ENCODE measurements at regions not wholly inside any gene's neighbourhood (a gene's known extent, or its start where the extent isn't known, plus 50 kb on each side); places are given as distances from the start of the nearest gene placed in this dataset.
A peak's percentile ranks its signal among the peaks of the same experiment; 100 is the strongest.

DNA sequence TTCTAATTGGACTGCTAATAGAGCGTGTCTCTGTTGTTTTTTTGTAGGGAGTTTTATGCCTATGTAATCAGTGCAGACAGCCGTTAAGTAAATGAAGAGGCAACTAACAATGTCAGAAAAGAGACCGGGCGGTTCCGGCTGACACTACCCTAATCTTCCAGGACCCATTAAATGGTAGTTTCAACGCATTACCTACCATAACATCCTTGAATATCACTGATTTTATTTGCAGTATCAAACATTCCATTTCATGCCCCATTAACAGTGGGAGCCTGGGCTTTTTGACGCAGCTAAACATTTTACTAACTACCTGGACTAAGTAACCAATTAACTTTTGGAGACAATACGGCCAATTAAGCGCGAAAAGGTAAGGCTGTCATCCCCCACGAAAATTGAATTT lies 832.9 kb upstream of the NR2F2 start:
- H3K4me1 ChIP-seq (ENCODE audit: insufficient read depth), result no peaks in the 10 kb centered on the region
- no peaks in the 10 kb centered on the region for H3K36me3 ChIP-seq (ENCODE audit: insufficient read depth)
- peak overlapping the region; percentile 20; the same call in 1 of the 2 replicates for H2AFZ ChIP-seq
- Mint-ChIP-seq H3K27ac (no peak overlapping the region), H3K36me3 (ENCODE audit: low read depth) (no peaks in the 10 kb centered on the region), H3K4me1 (peaks cover 9% of the 10 kb centered on the region; the same call in 1 of the 3 replicates), H3K27me3 (ENCODE audit: insufficient read depth, low read depth, poor library complexity) (peaks cover 3% of the 10 kb centered on the region), H3K9me3 (no peaks in the 10 kb centered on the region), H3K4me3 (no peak overlapping the region)
- no peaks in the 10 kb centered on the region for H3K27me3 ChIP-seq (ENCODE audit: insufficient read depth)
- H3K27ac ChIP-seq (ENCODE audit: low read depth), result no peak overlapping the region
- H3F3A ChIP-seq (replicated peaks; ENCODE audit: low read depth), result no peaks in the 10 kb centered on the region
- H3K79me2 ChIP-seq (replicated peaks; ENCODE audit: insufficient read depth), result no peaks in the 10 kb centered on the region
- no peaks in the 10 kb centered on the region for H4K20me1 ChIP-seq (replicated peaks; ENCODE audit: insufficient read depth)
- no peak for ATAC-seq
- no peak for DNase-seq (ENCODE audit: low spot score)
- TF ChIP-seq, protein P1, sequence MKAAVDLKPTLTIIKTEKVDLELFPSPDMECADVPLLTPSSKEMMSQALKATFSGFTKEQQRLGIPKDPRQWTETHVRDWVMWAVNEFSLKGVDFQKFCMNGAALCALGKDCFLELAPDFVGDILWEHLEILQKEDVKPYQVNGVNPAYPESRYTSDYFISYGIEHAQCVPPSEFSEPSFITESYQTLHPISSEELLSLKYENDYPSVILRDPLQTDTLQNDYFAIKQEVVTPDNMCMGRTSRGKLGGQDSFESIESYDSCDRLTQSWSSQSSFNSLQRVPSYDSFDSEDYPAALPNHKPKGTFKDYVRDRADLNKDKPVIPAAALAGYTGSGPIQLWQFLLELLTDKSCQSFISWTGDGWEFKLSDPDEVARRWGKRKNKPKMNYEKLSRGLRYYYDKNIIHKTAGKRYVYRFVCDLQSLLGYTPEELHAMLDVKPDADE (IDR thresholded peaks at IDR 0.05), result no peak
- TF ChIP-seq, protein P2, sequence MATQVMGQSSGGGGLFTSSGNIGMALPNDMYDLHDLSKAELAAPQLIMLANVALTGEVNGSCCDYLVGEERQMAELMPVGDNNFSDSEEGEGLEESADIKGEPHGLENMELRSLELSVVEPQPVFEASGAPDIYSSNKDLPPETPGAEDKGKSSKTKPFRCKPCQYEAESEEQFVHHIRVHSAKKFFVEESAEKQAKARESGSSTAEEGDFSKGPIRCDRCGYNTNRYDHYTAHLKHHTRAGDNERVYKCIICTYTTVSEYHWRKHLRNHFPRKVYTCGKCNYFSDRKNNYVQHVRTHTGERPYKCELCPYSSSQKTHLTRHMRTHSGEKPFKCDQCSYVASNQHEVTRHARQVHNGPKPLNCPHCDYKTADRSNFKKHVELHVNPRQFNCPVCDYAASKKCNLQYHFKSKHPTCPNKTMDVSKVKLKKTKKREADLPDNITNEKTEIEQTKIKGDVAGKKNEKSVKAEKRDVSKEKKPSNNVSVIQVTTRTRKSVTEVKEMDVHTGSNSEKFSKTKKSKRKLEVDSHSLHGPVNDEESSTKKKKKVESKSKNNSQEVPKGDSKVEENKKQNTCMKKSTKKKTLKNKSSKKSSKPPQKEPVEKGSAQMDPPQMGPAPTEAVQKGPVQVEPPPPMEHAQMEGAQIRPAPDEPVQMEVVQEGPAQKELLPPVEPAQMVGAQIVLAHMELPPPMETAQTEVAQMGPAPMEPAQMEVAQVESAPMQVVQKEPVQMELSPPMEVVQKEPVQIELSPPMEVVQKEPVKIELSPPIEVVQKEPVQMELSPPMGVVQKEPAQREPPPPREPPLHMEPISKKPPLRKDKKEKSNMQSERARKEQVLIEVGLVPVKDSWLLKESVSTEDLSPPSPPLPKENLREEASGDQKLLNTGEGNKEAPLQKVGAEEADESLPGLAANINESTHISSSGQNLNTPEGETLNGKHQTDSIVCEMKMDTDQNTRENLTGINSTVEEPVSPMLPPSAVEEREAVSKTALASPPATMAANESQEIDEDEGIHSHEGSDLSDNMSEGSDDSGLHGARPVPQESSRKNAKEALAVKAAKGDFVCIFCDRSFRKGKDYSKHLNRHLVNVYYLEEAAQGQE (IDR thresholded peaks at IDR 0.05; ENCODE audit: unreplicated experiment), result no peak
- TF ChIP-seq EZH2 (IDR thresholded peaks at IDR 0.05; ENCODE audit: low read depth, unreplicated experiment), result no peak
- no peak for TF ChIP-seq JUNB (IDR thresholded peaks at IDR 0.05; ENCODE audit: unreplicated experiment)
- no peak for TF ChIP-seq POLR2AphosphoS5 (IDR thresholded peaks at IDR 0.05; ENCODE audit: low read depth)
- no peak for TF ChIP-seq NANOG (IDR thresholded peaks at IDR 0.05; ENCODE audit: borderline replicate concordance)
- TF ChIP-seq STAT1 (IDR thresholded peaks at IDR 0.05; ENCODE audit: unreplicated experiment), result no peak
- no peak for TF ChIP-seq ZNF331 (CRISPR knock-in tag; IDR thresholded peaks at IDR 0.05; ENCODE audit: low read depth)
- no peak for TF ChIP-seq ZNF114 (CRISPR knock-in tag; IDR thresholded peaks at IDR 0.05)
- H3K9me2 ChIP-seq (ENCODE audit: insufficient read depth), result no peaks in the 10 kb centered on the region
- H3K4me2 ChIP-seq, result no peak overlapping the region
- H3K4me3 ChIP-seq, result no peak overlapping the region

GRCh38 chr15:95498961-95499360 lies 831.5 kb upstream of the NR2F2 start:
- H3K4me3 Mint-ChIP-seq, result no peak overlapping the region
- no peak for DNase-seq (ENCODE audit: low spot score)
- no peak for ATAC-seq
- no peak for TF ChIP-seq ZNF114 (CRISPR knock-in tag; IDR thresholded peaks at IDR 0.05)
- TF ChIP-seq, protein P2 (IDR thresholded peaks at IDR 0.05; ENCODE audit: unreplicated experiment), result no peak

More at GRCh38 chr15:95498961-95499360, 831.5 kb upstream of the NR2F2 start:
- Histone ChIP-seq H3K4me1 (ENCODE audit: insufficient read depth) (no peaks in the 10 kb centered on the region), H3K4me3 (no peak overlapping the region), H3K79me2 (replicated peaks; ENCODE audit: insufficient read depth) (no peaks in the 10 kb centered on the region), H3K4me2 (no peak overlapping the region), H4K20me1 (replicated peaks; ENCODE audit: insufficient read depth) (no peaks in the 10 kb centered on the region), H3K36me3 (ENCODE audit: insufficient read depth) (no peaks in the 10 kb centered on the region), H3K27ac (ENCODE audit: low read depth) (no peak overlapping the region), H3F3A (replicated peaks; ENCODE audit: low read depth) (no peaks in the 10 kb centered on the region), H3K27me3 (ENCODE audit: insufficient read depth) (no peaks in the 10 kb centered on the region), H3K9me2 (ENCODE audit: insufficient read depth) (no peaks in the 10 kb centered on the region), H2AFZ (no peak overlapping the region)
- Mint-ChIP-seq H3K4me1 (peaks cover 6% of the 10 kb centered on the region; the same call in 1 of the 3 replicates), H3K9me3 (no peaks in the 10 kb centered on the region), H3K27ac (no peak overlapping the region), H3K27me3 (ENCODE audit: insufficient read depth, low read depth, poor library complexity) (peaks cover 3% of the 10 kb centered on the region), H3K36me3 (ENCODE audit: low read depth) (no peaks in the 10 kb centered on the region)
